K562 (cell line): ENCODE measurements at regions not wholly inside any gene's neighbourhood (a gene's known extent, or its start where the extent isn't known, plus 50 kb on each side); places are given as distances from the start of the nearest gene placed in this dataset.

Source experiments
- ARHGAP35 ChIP-seq: fragments of 450-650 bp; IDR thresholded peaks from 2 replicates; pipeline ENCODE4 v1.6.1; 2018; ENCODE audit not compliant: partially characterized antibody
- CCNT2 ChIP-seq: IDR thresholded peaks from 2 replicates; pipeline ENCODE4 v1.6.1; 2011; ENCODE audit warnings: borderline replicate concordance, low read depth, mild to moderate bottlenecking, moderate library complexity, mixed read lengths, low read length; ENCODE audit not compliant: insufficient read length; ENCODE audit errors: extremely low read depth
- FOXA1 ChIP-seq: fragments of 450-650 bp; IDR thresholded peaks from 2 replicates; pipeline ENCODE4 v1.6.1; 2016; ENCODE audit warnings: mild to moderate bottlenecking, borderline replicate concordance
- MGA ChIP-seq: fragments of 450-650 bp; IDR thresholded peaks from 2 replicates; pipeline ENCODE4 v1.6.1; 2016; ENCODE audit warnings: mild to moderate bottlenecking, moderate library complexity

GRCh38 chr12:23342407-23342806, 607.1 kb downstream of the SOX5 start (continued):
- TF ChIP-seq MGA = no peak
- no peak for TF ChIP-seq FOXA1
- no peak for TF ChIP-seq ARHGAP35
- TF ChIP-seq CCNT2 = no peak
